B cell (primary cell): ENCODE measurements at regions not wholly inside any gene's neighbourhood (a gene's known extent, or its start where the extent isn't known, plus 50 kb on each side); places are given as distances from the start of the nearest gene placed in this dataset.
"Not testable (repeated sequence)": the region's sequence is repeated elsewhere in the genome, so short reads cannot be mapped to it uniquely, and the experiment has no call there.

Experiments used
- ATAC-seq: fragments of 200-7000 bp; cut with Tn5 transposase; one replicate; pipeline ENCODE4 v1.10.0; 2021; ENCODE audit warnings: low read depth, mild to moderate bottlenecking, moderate number of reproducible peaks, moderate library complexity
- CTCF ChIA-PET: fragments of 350-600 bp; sonication (Branson Sonifier 250); formaldehyde crosslinking; loops from one replicate; lab custom pipeline; 2021; ENCODE audit warnings: antibody characterized with exemption, inconsistent platforms; lab: Charles Lee
- POLR2A ChIA-PET: fragments of 350-600 bp; sonication (Branson Sonifier 250); formaldehyde crosslinking; loops from one replicate; lab custom pipeline; 2021; ENCODE audit warnings: antibody characterized with exemption; lab: Charles Lee
- DNase-seq: peaks from one replicate; pipeline ENCODE4 v3.0.0; 2013
- H2AFZ ChIP-seq: 2 replicates; pipeline ENCODE4 v1.6.1; 2012; ENCODE audit warnings: mild to moderate bottlenecking, low read depth, low read length; ENCODE audit not compliant: insufficient read depth, poor library complexity, severe bottlenecking
- H3K27ac ChIP-seq, 2 donors: 1 replicate in 1 of 2; 2 replicates in 1 of 2; pipeline ENCODE4 v1.5.1; 2012 to 2013; ENCODE audit warnings: low read length in 2 of 2, mild to moderate bottlenecking in 2 of 2, moderate library complexity in 1 of 2
- H3K27me3 ChIP-seq, 4 experiments: fragments of 200-600 bp in 1 of 4; sonication (generic) in 1 of 4; replicated peaks in 1 of 4; 1 replicate in 2 of 4; 2 replicates in 2 of 4; pipeline versions ENCODE4 v1.6.1 to v1.7.0; 2013 to 2016; ENCODE audit warnings: low read length in 3 of 4, mild to moderate bottlenecking in 2 of 4, mixed read lengths in 1 of 4, moderate library complexity in 1 of 4; ENCODE audit not compliant: insufficient read depth in 4 of 4, control insufficient read depth in 3 of 4; ENCODE audit errors: control extremely low read depth in 1 of 4
- H3K36me3 ChIP-seq, 2 experiments: replicated peaks in 1 of 2; 1 replicate in 1 of 2; 2 replicates in 1 of 2; pipeline versions ENCODE4 v1.6.1 to v1.7.1; 2013; ENCODE audit warnings: low read length in 1 of 2; ENCODE audit not compliant: insufficient read depth in 2 of 2, control insufficient read depth in 1 of 2; ENCODE audit errors: control extremely low read depth in 1 of 2, extremely low read depth in 1 of 2
- H3K4me1 ChIP-seq, 2 donors: fragments of 200-600 bp in 1 of 2; sonication (generic) in 1 of 2; 1 replicate in 1 of 2; 2 replicates in 1 of 2; pipeline versions ENCODE4 v1.5.1 to v1.6.1; 2013 to 2017; ENCODE audit warnings: low read length in 2 of 2; ENCODE audit not compliant: control insufficient read depth in 2 of 2, insufficient read depth in 2 of 2
- H3K4me2 ChIP-seq: replicated peaks from 2 replicates; pipeline ENCODE3; 2012; ENCODE audit warnings: mild to moderate bottlenecking, low read depth, low read length; ENCODE audit not compliant: poor library complexity, severe bottlenecking
- H3K4me3 ChIP-seq, 5 experiments: fragments of 200-600 bp in 1 of 5; sonication (generic) in 1 of 5; 1 replicate in 3 of 5; 2 replicates in 2 of 5; pipeline versions ENCODE4 v1.5.1 to v1.7.0; 2011 to 2016; ENCODE audit warnings: low read length in 4 of 5, mild to moderate bottlenecking in 4 of 5, low read depth in 2 of 5, control low read depth in 1 of 5, moderate library complexity in 1 of 5; ENCODE audit not compliant: insufficient read depth in 1 of 5; ENCODE audit errors: control extremely low read depth in 1 of 5, extremely low read depth in 1 of 5
- H3K79me2 ChIP-seq: fragments of 200-600 bp; sonication (generic); one replicate; pipeline ENCODE4 v1.6.0; 2016; ENCODE audit warnings: low read length; ENCODE audit not compliant: control insufficient read depth, insufficient read depth
- H3K9ac ChIP-seq: fragments of 200-600 bp; sonication (generic); 2 replicates; pipeline ENCODE4 v1.6.1; 2017; ENCODE audit warnings: mild to moderate bottlenecking, low read length, moderate library complexity
- H3K9me3 ChIP-seq, 3 donors: one replicate each; pipeline versions ENCODE4 v1.6.1 to v1.7.1; 2013; ENCODE audit warnings: low read length in 2 of 3; ENCODE audit not compliant: control insufficient read depth in 2 of 3, insufficient read depth in 1 of 3; ENCODE audit errors: control extremely low read depth in 1 of 3
- H4K20me1 ChIP-seq: 2 replicates; pipeline ENCODE4 v1.6.0; 2012; ENCODE audit warnings: mild to moderate bottlenecking, low read length; ENCODE audit not compliant: insufficient read depth, control insufficient read depth, poor library complexity, severe bottlenecking
- H3K27ac Mint-ChIP-seq: one replicate; pipeline ENCODE4 v1.8.0; 2021; ENCODE audit warnings: mixed read lengths
- H3K27me3 Mint-ChIP-seq: one replicate; pipeline ENCODE4 v1.8.0; 2021; ENCODE audit warnings: mixed read lengths
- H3K4me1 Mint-ChIP-seq: one replicate; pipeline ENCODE4 v1.8.0; 2021; ENCODE audit warnings: mixed read lengths
- H3K4me3 Mint-ChIP-seq: one replicate; pipeline ENCODE4 v1.8.0; 2021; ENCODE audit warnings: mixed read lengths
- H3K9me3 Mint-ChIP-seq: one replicate; pipeline ENCODE4 v1.8.0; 2022; ENCODE audit warnings: mixed read lengths; ENCODE audit not compliant: insufficient read depth
- CTCF ChIP-seq: fragments of 200-600 bp; IDR thresholded peaks from one replicate; pipeline ENCODE4 v1.8.0; 2022; ENCODE audit warnings: antibody characterized with exemption, mild to moderate bottlenecking
- EZH2 ChIP-seq: IDR thresholded peaks from 2 replicates; pipeline ENCODE4 v1.6.1; 2012; ENCODE audit warnings: borderline replicate concordance, low read depth, mild to moderate bottlenecking, moderate library complexity, low read length; ENCODE audit not compliant: insufficient read depth, poor library complexity, severe bottlenecking
- WGBS: methylation state at CpG from one replicate; pipeline ENCODE4 v1.1.5; 2013; ENCODE audit warnings: missing lambda C conversion rate; ENCODE audit not compliant: insufficient coverage; 5-methylcytosine and 5-hydroxymethylcytosine counted together
- intact Hi-C: fragments of 100-400 bp; cut with micrococcal nuclease; formaldehyde crosslinking; loops from one replicate; pipeline ENCODE4 v1.10.0; 2022

- Histone ChIP-seq H3K36me3 (no peaks in the 10 kb centered on the region), H3K9ac (no peak overlapping the region), H3K9me3 (no peaks in the 10 kb centered on the region), H3K27me3 (no peaks in the 10 kb centered on the region), H3K4me1 (no peaks in the 10 kb centered on the region), H2AFZ (no peak overlapping the region), H4K20me1 (no peaks in the 10 kb centered on the region), H3K4me3 (no peak overlapping the region), H3K79me2 (no peaks in the 10 kb centered on the region), H3K4me2 (no peak overlapping the region), H3K27ac (no peak overlapping the region)
- WGBS = 79% methylated on average over 2 of the region's 3 CpGs
- POLR2A ChIA-PET = no interaction called here
- peaks cover 3% of the 10 kb centered on the region for H3K9me3 Mint-ChIP-seq
- TF ChIP-seq EZH2 = no peak
- no peak for TF ChIP-seq CTCF
- no peaks in the 10 kb centered on the region for H3K4me1 Mint-ChIP-seq
- CTCF ChIA-PET = no interaction called here
- ATAC-seq (no peak), DNase-seq (no peak)
- no peaks in the 10 kb centered on the region for H3K27me3 Mint-ChIP-seq
- H3K4me3 Mint-ChIP-seq = no peak overlapping the region
- no peak overlapping the region for H3K27ac Mint-ChIP-seq
- intact Hi-C loops = no loop called here
Measured at GRCh38 chr11:80280737-80281136, 839.9 kb upstream of the TENM4 start.

GRCh38 chr11:80261776-80262175 lies 820.9 kb upstream of the TENM4 start:
- no peaks in the 10 kb centered on the region for H3K4me1 Mint-ChIP-seq
- no peak overlapping the region for H3K27ac Mint-ChIP-seq
- no peaks in the 10 kb centered on the region for H3K27me3 Mint-ChIP-seq
- H3K4me1 ChIP-seq = no peaks in the 10 kb centered on the region
- ATAC-seq (no peak), DNase-seq (no peak)
- H3K9me3 Mint-ChIP-seq = no peaks in the 10 kb centered on the region
- WGBS = 83% methylated on average over 2 of the region's 5 CpGs
- ChIA-PET CTCF (no interaction called here), POLR2A (no interaction called here)
- no peak overlapping the region for H2AFZ ChIP-seq
- H3K27me3 ChIP-seq = no peaks in the 10 kb centered on the region
- intact Hi-C loops = no loop called here
- H3K9ac ChIP-seq = no peak overlapping the region
- TF ChIP-seq CTCF (no peak), EZH2 (no peak)
- H3K4me3 Mint-ChIP-seq = no peak overlapping the region
- peaks cover 0 to 11% (median 0%) of the 10 kb centered on the region in 3 donors for H3K9me3 ChIP-seq
- no peaks in the 10 kb centered on the region for H4K20me1 ChIP-seq
- no peaks in the 10 kb centered on the region for H3K79me2 ChIP-seq
- H3K4me3 ChIP-seq = no peak overlapping the region
- H3K27ac ChIP-seq = no peak overlapping the region
- no peak overlapping the region for H3K4me2 ChIP-seq
- H3K36me3 ChIP-seq = no peaks in the 10 kb centered on the region

- H3K4me2 ChIP-seq, H3K4me1 ChIP-seq, H3K27me3 ChIP-seq, H3K4me1 Mint-ChIP-seq, CTCF ChIA-PET, H3K4me3 ChIP-seq, H3K4me3 Mint-ChIP-seq, H3K79me2 ChIP-seq, H4K20me1 ChIP-seq, intact Hi-C loops, H3K27ac Mint-ChIP-seq, POLR2A ChIA-PET, ATAC-seq, H3K27ac ChIP-seq, H3K36me3 ChIP-seq, H3K9me3 Mint-ChIP-seq, H3K9ac ChIP-seq, H3K27me3 Mint-ChIP-seq, H2AFZ ChIP-seq, DNase-seq: not testable (repeated sequence)
- H3K9me3 ChIP-seq = peaks cover 0 to 11% (median 0%) of the 10 kb centered on the region in 3 donors
- WGBS = 95% methylated on average over 38 of the region's 45 CpGs
Measured at GRCh38 chr11:80257319-80258015, 816.6 kb upstream of the TENM4 start.
